GM21423 (cell line): ENCODE measurements at regions not wholly inside any gene's neighbourhood (a gene's known extent, or its start where the extent isn't known, plus 50 kb on each side); places are given as distances from the start of the nearest gene placed in this dataset.
"Not testable (repeated sequence)": the region's sequence is repeated elsewhere in the genome, so short reads cannot be mapped to it uniquely, and the experiment has no call there.

ENCODE experiments used
- ATAC-seq: cut with Tn5 transposase; IDR thresholded peaks from one replicate; pipeline ENCODE4 v1.9.1; 2021; ENCODE audit warnings: mild to moderate bottlenecking, moderate library complexity; ENCODE audit not compliant: unreplicated experiment

- ATAC-seq = no peak
Observed at GRCh38 chr22:46026899-46027210, 49.9 kb upstream of the WNT7B start.

- no peak for ATAC-seq
Observed at GRCh38 chr22:46027211-46028105, 50.5 kb upstream of the WNT7B start.

- ATAC-seq = no peak
Observed at GRCh38 chr22:46028106-46028991, 51.4 kb upstream of the WNT7B start.

- no peak for ATAC-seq
Observed at GRCh38 chr22:46029036-46029435, 52.1 kb upstream of the WNT7B start.

- no peak for ATAC-seq
Observed at GRCh38 chr22:46029574-46030200, 52.7 kb upstream of the WNT7B start.

- ATAC-seq = no peak
Observed at GRCh38 chr22:46030231-46030880, 53.4 kb upstream of the WNT7B start.

GRCh38 chr22:46031066-46031465 lies 54.1 kb upstream of the WNT7B start:
- ATAC-seq = no peak

GRCh38 chr22:46031557-46031956 lies 54.6 kb upstream of the WNT7B start:
- no peak for ATAC-seq

GRCh38 chr22:46031965-46032851 lies 55.2 kb upstream of the WNT7B start:
- no peak for ATAC-seq

- ATAC-seq = no peak
Observed at GRCh38 chr22:46033256-46034200, 56.6 kb upstream of the WNT7B start.

GRCh38 chr22:46034480-46034879 lies 57.5 kb upstream of the WNT7B start:
- not testable (repeated sequence) for ATAC-seq

- no peak for ATAC-seq
Observed at GRCh38 chr22:46035380-46035741, 58.4 kb upstream of the WNT7B start.

- peak; percentile 92 for ATAC-seq
Observed at GRCh38 chr22:46035742-46036557, 59.0 kb upstream of the WNT7B start.

- ATAC-seq = peak; percentile 1
Observed at GRCh38 chr22:46036558-46037408, 59.8 kb upstream of the WNT7B start.

- no peak for ATAC-seq
Observed at GRCh38 chr22:46038174-46038487, 61.2 kb upstream of the WNT7B start.

GRCh38 chr22:46038516-46039430 lies 61.8 kb upstream of the WNT7B start:
- ATAC-seq = no peak
